ENCODE measurements at regions not wholly inside any gene's neighbourhood (a gene's known extent, or its start where the extent isn't known, plus 50 kb on each side); places are given as distances from the start of the nearest gene placed in this dataset.

- no peak for DNase-seq
These were observed 275.3 kb upstream of the CITED2 start for GRCh38 chr6:139649732-139650131.

GRCh38 chr6:139649128-139649527 lies 274.7 kb upstream of the CITED2 start:
- no peak for DNase-seq

DNA sequence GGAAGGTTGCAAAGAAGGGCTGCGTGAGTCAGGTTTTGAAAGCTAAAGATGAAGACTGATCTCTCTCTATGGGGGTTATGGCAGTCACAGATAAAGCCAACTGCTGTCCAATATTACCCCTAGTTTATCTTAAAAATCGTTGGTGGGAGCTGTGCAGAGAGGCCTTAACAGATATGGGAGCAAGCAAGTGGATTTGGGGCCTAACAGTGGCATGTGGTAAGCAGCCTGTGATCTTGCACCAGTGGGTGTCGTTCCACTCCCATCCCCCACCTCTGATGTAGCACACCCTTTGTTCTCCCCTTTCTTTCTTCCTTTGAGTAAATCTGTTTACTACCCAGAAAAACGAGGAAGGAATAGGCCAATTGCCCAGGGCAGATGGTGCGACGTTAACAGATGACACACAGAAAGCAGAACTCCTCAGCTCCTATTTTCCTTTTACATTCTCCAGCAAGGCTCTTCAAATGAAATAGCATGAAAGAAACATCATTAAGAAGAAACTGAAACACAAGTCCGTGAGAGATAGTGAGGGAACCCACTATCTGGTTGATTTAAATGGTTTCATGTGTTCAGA lies 274.1 kb upstream of the CITED2 start:
- DNase-seq = no peak

GRCh38 chr6:139647841-139648240 lies 273.4 kb upstream of the CITED2 start:
- no peak for DNase-seq

- DNase-seq = no peak
These were observed 272.6 kb upstream of the CITED2 start for GRCh38 chr6:139647016-139647415.

GRCh38 chr6:139644821-139645220 lies 270.4 kb upstream of the CITED2 start:
- DNase-seq = no peak

GRCh38 chr6:139643986-139644385 lies 269.5 kb upstream of the CITED2 start:
- DNase-seq = no peak

DNA sequence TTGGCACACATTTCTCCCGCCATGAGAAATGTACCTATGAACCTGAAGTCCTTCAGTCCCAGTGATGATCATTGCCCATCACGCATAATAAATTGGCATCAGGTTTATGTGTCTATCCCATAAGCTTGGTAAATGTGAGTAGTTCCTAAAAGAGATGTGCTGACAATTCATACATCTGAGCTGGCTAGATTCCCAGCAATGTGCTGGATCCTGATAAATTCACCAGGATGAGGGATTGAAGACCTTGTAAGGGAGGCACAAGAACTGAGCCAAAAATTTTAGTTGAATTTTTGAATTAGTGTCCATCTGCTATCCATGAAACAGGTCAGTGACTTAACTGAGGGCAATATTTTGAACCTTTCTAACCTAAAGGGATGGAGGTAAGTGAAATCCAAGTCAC lies 267.9 kb upstream of the CITED2 start:
- DNase-seq = no peak

- DNase-seq = no peak
These were observed 266.9 kb upstream of the CITED2 start for GRCh38 chr6:139641376-139641775.

DNA sequence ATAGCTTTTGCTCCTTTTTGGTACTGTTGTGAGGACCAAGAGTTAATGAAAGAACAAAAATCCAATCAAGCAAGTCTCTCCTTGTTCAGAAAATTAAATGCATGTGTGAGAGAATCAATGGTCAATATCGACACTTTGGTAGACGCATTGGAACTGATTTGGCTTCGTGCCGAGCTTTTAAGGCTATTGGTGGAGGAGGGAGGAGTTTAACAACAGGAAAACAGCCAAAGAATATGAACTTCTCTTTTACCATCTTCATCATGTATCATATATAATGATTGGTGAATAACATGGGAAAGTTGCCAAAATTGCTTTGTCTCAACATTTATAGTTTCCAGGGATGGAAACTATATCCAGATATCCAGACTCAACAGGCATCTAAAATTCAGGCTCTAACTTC lies 266.5 kb upstream of the CITED2 start:
- no peak for DNase-seq

- DNase-seq = no peak
These were observed 266.0 kb upstream of the CITED2 start for GRCh38 chr6:139640448-139640847.

DNA sequence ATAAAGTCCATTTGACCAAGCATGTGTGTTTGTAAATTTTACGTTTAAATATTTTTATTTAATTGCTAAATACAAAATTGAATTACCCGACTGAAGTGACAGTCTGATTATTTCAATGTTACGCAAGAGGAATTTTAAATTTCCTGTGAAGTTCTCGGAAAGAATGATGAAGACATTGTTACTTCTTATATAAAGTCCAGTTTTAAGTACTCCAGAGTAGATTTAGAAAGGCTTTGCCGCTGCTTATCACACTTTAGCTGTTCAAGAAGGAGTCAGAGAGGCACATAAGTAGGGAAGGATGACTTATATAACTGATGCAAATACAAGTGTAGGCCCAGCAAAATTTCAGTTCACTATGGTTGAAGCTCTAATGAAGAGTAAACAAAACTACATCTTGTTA lies 265.1 kb upstream of the CITED2 start:
- DNase-seq = no peak

- DNase-seq = no peak
These were observed 263.9 kb upstream of the CITED2 start for GRCh38 chr6:139638179-139638941.

DNA sequence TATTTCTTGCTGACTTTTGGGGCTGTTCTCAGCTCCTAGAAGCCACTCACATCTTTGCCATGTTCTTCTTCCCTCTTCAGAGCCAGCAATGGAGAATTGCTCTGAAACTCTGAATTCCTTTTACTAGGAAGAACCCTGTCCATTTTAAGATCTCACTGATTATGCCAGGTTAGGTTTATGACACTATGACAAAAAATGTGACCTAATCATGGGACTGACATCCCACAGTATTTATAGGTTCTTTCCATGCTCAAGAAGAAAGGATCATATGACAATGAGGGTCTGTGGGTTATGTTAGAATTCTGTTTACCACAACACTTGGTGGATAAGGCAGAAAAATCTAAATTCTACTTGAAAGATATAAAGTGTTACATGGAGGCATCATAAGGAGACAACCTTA lies 263.3 kb upstream of the CITED2 start:
- no peak for DNase-seq

- no peak for DNase-seq
These were observed 261.9 kb upstream of the CITED2 start for GRCh38 chr6:139636391-139636790.

- DNase-seq = no peak
These were observed 261.1 kb upstream of the CITED2 start for GRCh38 chr6:139635401-139636130.

DNA sequence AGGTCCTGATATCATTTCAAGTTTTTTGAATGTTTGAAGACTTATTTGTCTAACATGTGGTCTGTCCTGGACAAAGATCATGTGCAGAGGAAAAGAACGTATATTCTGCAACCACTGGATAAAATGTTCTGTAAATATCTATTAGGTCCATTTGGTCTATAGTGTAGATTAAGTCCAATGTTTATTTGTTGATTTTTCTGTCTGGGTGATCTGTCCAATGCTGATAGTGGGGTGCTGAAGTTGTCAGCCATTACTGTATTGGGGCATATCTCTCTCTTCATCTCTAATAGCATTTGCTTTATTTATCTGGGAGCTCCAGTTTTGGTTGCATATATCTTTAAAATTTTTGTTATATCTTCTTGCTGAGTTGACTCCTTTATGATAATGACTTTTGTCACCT lies 258.4 kb upstream of the CITED2 start:
- no peak for DNase-seq

GRCh38 chr6:139628270-139628669 lies 253.8 kb upstream of the CITED2 start:
- no peak for DNase-seq

DNA sequence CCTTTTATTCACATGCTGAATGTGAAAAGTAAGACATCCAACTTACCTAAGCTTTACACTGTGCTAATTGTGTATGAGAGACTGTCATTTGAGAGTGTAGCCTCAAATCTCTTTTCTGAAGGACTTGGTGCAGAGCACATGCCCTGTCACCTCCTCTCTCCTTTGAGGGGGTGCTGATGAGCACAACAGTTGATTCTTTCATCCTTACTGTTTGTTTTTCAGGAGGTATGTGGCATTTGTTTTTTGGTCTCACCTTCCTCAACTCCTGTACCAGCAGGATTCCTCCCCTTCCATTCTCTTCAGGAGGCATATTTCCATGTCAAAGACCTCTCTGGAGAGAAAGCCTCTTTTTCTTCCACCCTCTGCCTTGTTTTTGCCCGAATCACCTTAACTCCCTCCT lies 252.6 kb upstream of the CITED2 start:
- DNase-seq = no peak

DNA sequence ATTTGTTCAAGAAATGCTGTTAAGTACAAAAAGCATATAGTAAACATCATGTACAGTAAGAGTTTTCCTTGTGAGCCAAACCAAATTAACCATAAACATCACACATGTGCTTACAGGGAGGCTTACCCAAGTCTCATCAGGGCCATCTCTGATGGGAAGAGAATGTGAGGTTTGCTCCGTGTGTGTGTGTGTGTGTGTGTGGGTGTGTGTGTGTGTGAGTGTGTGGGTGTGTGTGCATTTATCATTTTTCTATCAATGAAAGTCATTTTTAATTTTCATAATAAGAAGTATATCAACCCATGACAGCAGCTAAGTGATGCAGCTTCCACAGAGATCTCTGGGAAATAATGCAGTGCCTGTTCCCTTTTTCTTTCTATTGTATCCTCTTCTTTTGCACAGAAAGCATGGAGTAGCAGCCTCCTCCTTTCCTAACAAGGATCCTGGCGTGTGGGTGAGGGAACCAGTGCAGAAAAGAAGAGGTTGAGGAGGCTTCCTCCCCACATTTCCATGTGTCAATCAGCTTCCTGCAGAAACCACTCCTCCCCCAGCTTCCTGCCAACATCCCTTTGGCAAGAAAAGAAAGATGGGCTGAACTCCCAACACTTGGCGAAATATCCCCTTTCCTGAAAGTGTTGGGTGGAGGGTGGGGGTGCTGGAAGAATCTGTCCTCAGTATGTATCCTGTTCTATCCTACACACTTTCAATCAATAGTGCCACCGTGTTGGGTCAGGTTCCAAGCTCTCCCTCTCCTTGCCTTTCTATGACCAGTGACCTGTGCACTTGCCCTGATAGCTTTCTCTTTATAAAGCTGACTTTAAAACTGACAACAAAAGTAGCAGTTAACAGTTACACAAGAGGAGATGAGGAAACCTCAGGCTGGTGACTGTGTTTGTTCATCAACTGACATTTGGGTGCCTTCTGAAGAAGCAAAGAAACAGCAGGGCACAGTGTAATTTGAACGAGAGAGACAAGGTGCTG lies 251.8 kb upstream of the CITED2 start:
- no peak for DNase-seq

DNA sequence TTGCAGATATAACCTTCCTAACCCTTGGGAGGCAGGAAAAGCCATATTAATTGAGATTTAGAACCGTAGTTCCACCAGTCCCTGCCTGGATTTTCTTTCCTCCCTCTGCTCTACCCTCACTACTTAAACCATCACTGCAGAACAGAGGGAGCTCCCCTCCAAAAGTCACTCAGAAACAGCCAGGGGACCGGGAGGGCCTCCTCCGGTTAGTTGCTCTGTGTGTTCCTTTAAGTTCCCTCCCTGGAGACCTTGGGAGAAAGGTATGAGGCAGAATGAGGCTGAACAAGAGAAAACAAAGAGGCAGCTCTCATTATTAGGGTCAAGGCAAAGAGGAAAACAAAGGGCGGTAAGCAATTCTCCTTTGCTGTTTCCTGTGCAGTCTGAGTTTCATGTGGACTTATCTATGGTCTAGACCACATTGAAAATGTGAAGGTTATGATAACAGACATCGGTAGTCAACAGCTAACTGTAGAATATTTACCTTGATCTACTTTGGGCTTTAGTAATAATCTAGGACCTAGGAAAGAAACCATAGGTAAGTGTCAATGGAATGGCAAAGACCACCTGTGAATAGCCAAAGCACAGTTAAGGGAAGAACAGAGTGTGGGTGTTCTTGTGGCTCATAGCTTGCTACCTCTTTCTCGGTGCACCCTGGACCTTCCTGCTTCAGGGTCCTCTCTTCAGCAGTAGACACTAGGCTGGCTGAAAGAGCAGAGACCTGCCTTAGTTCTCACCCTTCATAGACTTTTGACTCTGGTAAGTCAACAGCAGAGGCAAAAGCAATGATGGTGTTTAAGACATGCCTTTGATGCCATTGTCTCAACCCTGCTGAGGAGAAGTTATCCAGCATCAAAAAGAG lies 250.9 kb upstream of the CITED2 start:
- no peak for DNase-seq

GRCh38 chr6:139623372-139623771 lies 248.9 kb upstream of the CITED2 start:
- no peak for DNase-seq

All from NCI-H2029 treated with DMSO at 0.1 percent for 48 hours (cell line).